Natural killer cell (primary cell): ENCODE measurements at regions not wholly inside any gene's neighbourhood (a gene's known extent, or its start where the extent isn't known, plus 50 kb on each side); places are given as distances from the start of the nearest gene placed in this dataset.

Experiments
- ATAC-seq, 3 donors: fragments of 150-1000 bp in 2 of 3; fragments of 200-7000 bp in 1 of 3; cut with Tn5 transposase; 1 replicate in 1 of 3; 2 replicates in 2 of 3; pipeline ENCODE4 v1.10.0; 2021; ENCODE audit warnings: mild to moderate bottlenecking in 2 of 3, moderate library complexity in 2 of 3
- DNase-seq, 2 donors: peaks; one replicate each; pipeline versions ENCODE4 v3.0.0 to v3.0.0-alpha.2; 2013 to 2021; ENCODE audit warnings: mixed read lengths in 1 of 2
- H3K27ac ChIP-seq: one replicate; pipeline ENCODE4 v1.5.1; 2013; ENCODE audit warnings: mild to moderate bottlenecking, low read length
- H3K27me3 ChIP-seq: one replicate; pipeline ENCODE4 v1.6.1; 2013; ENCODE audit warnings: low read length; ENCODE audit not compliant: control insufficient read depth, insufficient read depth
- H3K36me3 ChIP-seq: one replicate; pipeline ENCODE4 v1.6.1; 2013; ENCODE audit warnings: low read length; ENCODE audit not compliant: control insufficient read depth, insufficient read depth
- H3K4me1 ChIP-seq: one replicate; pipeline ENCODE4 v1.6.1; 2013; ENCODE audit warnings: low read length; ENCODE audit not compliant: control insufficient read depth, insufficient read depth
- H3K4me3 ChIP-seq: one replicate; pipeline ENCODE4 v1.5.1; 2013; ENCODE audit warnings: low read length
- H3K9me3 ChIP-seq: one replicate; pipeline ENCODE4 v1.6.1; 2013; ENCODE audit warnings: low read length; ENCODE audit not compliant: control insufficient read depth, insufficient read depth
- H3K27ac Mint-ChIP-seq, 2 donors: one replicate each; pipeline ENCODE4 v1.8.0; 2022; ENCODE audit warnings: mild to moderate bottlenecking in 2 of 2, mixed read lengths in 2 of 2, moderate library complexity in 1 of 2
- H3K27me3 Mint-ChIP-seq, 2 donors: one replicate each; pipeline ENCODE4 v1.8.0; 2022; ENCODE audit warnings: low read depth in 2 of 2, mixed read lengths in 2 of 2
- H3K36me3 Mint-ChIP-seq: one replicate; pipeline ENCODE4 v1.8.0; 2022; ENCODE audit warnings: mixed read lengths
- H3K4me1 Mint-ChIP-seq, 2 donors: one replicate each; pipeline ENCODE4 v1.8.0; 2022; ENCODE audit warnings: mixed read lengths in 2 of 2
- H3K4me3 Mint-ChIP-seq: one replicate; pipeline ENCODE4 v1.8.0; 2022; ENCODE audit warnings: mild to moderate bottlenecking, moderate library complexity, mixed read lengths
- H3K9me3 Mint-ChIP-seq, 2 donors: one replicate each; pipeline ENCODE4 v1.8.0; 2022; ENCODE audit warnings: mixed read lengths in 2 of 2
- CTCF ChIP-seq: fragments of 200-600 bp; IDR thresholded peaks from one replicate; pipeline ENCODE4 v1.8.0; 2022; ENCODE audit warnings: antibody characterized with exemption
- WGBS: methylation state at CpG from one replicate; pipeline ENCODE4 v1.1.7; 2013; ENCODE audit warnings: missing lambda C conversion rate; ENCODE audit not compliant: insufficient coverage; 5-methylcytosine and 5-hydroxymethylcytosine counted together
- intact Hi-C: fragments of 100-400 bp; cut with micrococcal nuclease; formaldehyde crosslinking; loops from one replicate; pipeline ENCODE4 v1.14.2; 2022

DNA sequence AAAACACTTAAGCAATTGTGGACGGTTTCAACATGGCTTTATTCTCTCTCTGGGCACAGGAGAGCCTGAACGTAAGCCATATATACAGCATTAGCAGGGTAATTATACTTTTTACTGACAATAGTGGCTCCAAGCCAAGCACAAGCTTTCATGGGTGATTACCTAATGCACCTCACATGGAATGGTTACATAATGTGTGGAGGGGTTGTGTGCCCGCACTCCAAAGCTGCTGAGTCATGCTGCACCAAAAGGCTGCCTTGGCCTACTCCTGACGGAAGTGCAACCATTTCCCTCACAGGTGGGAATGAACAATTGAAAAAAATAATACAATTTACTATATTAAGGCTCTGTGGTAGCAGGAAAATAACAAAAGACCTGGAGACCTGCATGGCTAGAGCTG lies 86.5 kb upstream of the ATP10B start:
- Mint-ChIP-seq H3K27ac (no peak overlapping the region), H3K9me3 (no peaks in the 10 kb centered on the region), H3K4me1 (no peaks in the 10 kb centered on the region), H3K27me3 (no peaks in the 10 kb centered on the region), H3K36me3 (no peaks in the 10 kb centered on the region), H3K4me3 (no peak overlapping the region)
- Histone ChIP-seq H3K4me3 (no peak overlapping the region), H3K27ac (no peak overlapping the region), H3K4me1 (no peaks in the 10 kb centered on the region), H3K27me3 (no peaks in the 10 kb centered on the region), H3K36me3 (no peaks in the 10 kb centered on the region), H3K9me3 (no peaks in the 10 kb centered on the region)
- DNase-seq (no peak), ATAC-seq (no peak)
- intact Hi-C loops = no loop called here
- TF ChIP-seq CTCF = no peak
- WGBS = 83% methylated on average over 2 of the region's 4 CpGs

GRCh38 chr5:160937570-160937969 lies 85.6 kb upstream of the ATP10B start:
- 92% methylated on average over 6 of the region's 6 CpGs for WGBS
- H3K36me3 Mint-ChIP-seq = no peaks in the 10 kb centered on the region

DNA sequence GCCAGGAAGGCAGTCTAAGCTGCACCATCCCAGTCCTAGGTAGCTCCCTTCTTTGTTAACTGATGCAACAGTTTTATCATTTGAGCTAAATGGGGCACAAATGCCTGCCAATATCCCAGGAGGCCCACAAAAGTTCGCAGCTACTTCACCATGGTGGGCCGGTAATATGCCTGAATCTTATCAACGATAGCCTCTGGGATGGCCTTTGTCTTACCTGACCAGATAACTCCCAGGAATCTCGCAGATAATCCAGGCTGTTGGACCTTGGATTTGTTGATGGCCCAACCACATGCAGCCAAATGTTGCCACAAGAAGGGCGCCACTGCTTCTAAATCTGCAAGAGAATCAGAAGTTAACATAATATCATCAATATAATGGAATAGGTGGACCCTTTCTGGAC lies 83.8 kb upstream of the ATP10B start:
- WGBS = 84% methylated on average over 5 of the region's 5 CpGs
- no peak for TF ChIP-seq CTCF
- H3K4me3 ChIP-seq = no peak overlapping the region
- H3K9me3 Mint-ChIP-seq = no peaks in the 10 kb centered on the region
- no peaks in the 10 kb centered on the region for H3K27me3 Mint-ChIP-seq
- H3K9me3 ChIP-seq = no peaks in the 10 kb centered on the region
- no peaks in the 10 kb centered on the region for H3K36me3 Mint-ChIP-seq
- no peak overlapping the region for H3K27ac Mint-ChIP-seq
- H3K27ac ChIP-seq = no peak overlapping the region
- intact Hi-C loops = no loop called here
- H3K27me3 ChIP-seq = no peaks in the 10 kb centered on the region
- no peak for ATAC-seq
- no peak overlapping the region for H3K4me3 Mint-ChIP-seq
- no peak for DNase-seq
- no peaks in the 10 kb centered on the region for H3K4me1 ChIP-seq
- no peaks in the 10 kb centered on the region for H3K36me3 ChIP-seq
- H3K4me1 Mint-ChIP-seq = no peaks in the 10 kb centered on the region

More at GRCh38 chr5:160937570-160937969, 85.6 kb upstream of the ATP10B start:
- no peaks in the 10 kb centered on the region for H3K27me3 ChIP-seq
- intact Hi-C loops = no loop called here
- H3K36me3 ChIP-seq = no peaks in the 10 kb centered on the region
- ATAC-seq (no peak), DNase-seq (no peak)
- H3K4me3 ChIP-seq = no peak overlapping the region
- H3K27ac Mint-ChIP-seq = no peak overlapping the region
- no peak overlapping the region for H3K4me3 Mint-ChIP-seq
- H3K9me3 Mint-ChIP-seq = no peaks in the 10 kb centered on the region
- H3K9me3 ChIP-seq = no peaks in the 10 kb centered on the region
- no peaks in the 10 kb centered on the region for H3K27me3 Mint-ChIP-seq
- H3K4me1 ChIP-seq = no peaks in the 10 kb centered on the region
- H3K27ac ChIP-seq = no peak overlapping the region
- H3K4me1 Mint-ChIP-seq = no peaks in the 10 kb centered on the region
- TF ChIP-seq CTCF = no peak

DNA sequence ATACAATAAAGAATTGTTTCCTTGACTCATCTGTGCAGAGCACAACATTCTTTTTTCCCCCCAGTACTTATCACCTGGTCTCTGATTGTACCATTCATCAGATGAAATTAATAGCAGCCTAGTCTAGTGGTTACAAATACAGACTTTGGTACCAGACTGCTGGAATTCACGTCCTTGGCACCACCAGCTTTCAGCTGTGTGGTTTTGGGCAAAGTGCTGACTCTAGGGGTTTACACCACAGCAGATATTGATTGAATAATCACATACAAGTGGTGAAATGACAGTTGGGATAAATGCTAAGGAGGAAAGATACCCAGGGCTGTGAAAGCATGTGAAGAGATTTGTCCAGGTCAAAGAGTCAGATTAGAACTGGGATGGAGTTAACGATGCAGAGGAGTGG lies 79.3 kb upstream of the ATP10B start:
- WGBS = 70% methylated on average over 2 of the region's 2 CpGs
- intact Hi-C loops = no loop called here
- Histone ChIP-seq H3K27ac (no peak overlapping the region), H3K36me3 (no peaks in the 10 kb centered on the region), H3K27me3 (no peaks in the 10 kb centered on the region), H3K9me3 (no peaks in the 10 kb centered on the region), H3K4me3 (no peak overlapping the region), H3K4me1 (no peaks in the 10 kb centered on the region)
- no peak for TF ChIP-seq CTCF
- Mint-ChIP-seq H3K27me3 (no peaks in the 10 kb centered on the region), H3K4me3 (no peak overlapping the region), H3K4me1 (no peaks in the 10 kb centered on the region), H3K9me3 (no peaks in the 10 kb centered on the region), H3K27ac (no peak overlapping the region), H3K36me3 (no peaks in the 10 kb centered on the region)
- no peak for DNase-seq
- no peak for ATAC-seq
